Stomach (tissue), 8 donors: ENCODE measurements at regions not wholly inside any gene's neighbourhood (a gene's known extent, or its start where the extent isn't known, plus 50 kb on each side); places are given as distances from the start of the nearest gene placed in this dataset.
A peak's percentile ranks its signal among the peaks of the same experiment; 100 is the strongest.
"Not testable (repeated sequence)": the region's sequence is repeated elsewhere in the genome, so short reads cannot be mapped to it uniquely, and the experiment has no call there.

Source experiments
- DNase-seq, 2 donors: peaks; one replicate each; pipeline versions ENCODE4 v3.0.0 to v3.0.0-alpha.2; 2013 to 2019
- H3K27ac ChIP-seq, 5 donors: fragments of 200-600 bp in 4 of 5; sonication (generic) in 4 of 5; one replicate each; pipeline ENCODE4 v1.5.1; 2013 to 2019; ENCODE audit warnings: mild to moderate bottlenecking in 1 of 5, moderate library complexity in 1 of 5
- H3K27me3 ChIP-seq, 3 donors: fragments of 200-600 bp; sonication (generic); one replicate each; pipeline ENCODE4 v1.5.1; 2017 to 2019; ENCODE audit warnings: mixed run types in 1 of 3
- H3K36me3 ChIP-seq, 4 donors: fragments of 200-600 bp; sonication (generic); 1 replicate in 3 of 4; 2 replicates in 1 of 4; pipeline ENCODE4 v1.5.1; 2016 to 2019
- H3K4me1 ChIP-seq, 4 donors: fragments of 200-600 bp; sonication (generic); one replicate each; pipeline ENCODE4 v1.5.1; 2016 to 2019
- H3K4me3 ChIP-seq, 4 donors: fragments of 200-600 bp; sonication (generic) in 3 of 4; one replicate each; pipeline ENCODE4 v1.5.1; 2016 to 2019; ENCODE audit warnings: mild to moderate bottlenecking in 1 of 4
- H3K9me3 ChIP-seq, 4 donors: fragments of 200-600 bp; sonication (generic); one replicate each; pipeline ENCODE4 v1.5.1; 2016 to 2019
- EP300 ChIP-seq: sonication (generic); formaldehyde crosslinking; IDR thresholded peaks from one replicate; pipeline ENCODE4 v1.6.1; 2017; ENCODE audit warnings: antibody characterized with exemption
- POLR2A ChIP-seq, 4 donors: fragments of 450-650 bp; IDR thresholded peaks; one replicate each; pipeline ENCODE4 v1.6.1; 2016; ENCODE audit warnings: antibody characterized with exemption in 4 of 4, control low read depth in 2 of 4, mild to moderate bottlenecking in 1 of 4, moderate library complexity in 1 of 4
- POLR2AphosphoS5 ChIP-seq, 3 donors: sonication (generic); formaldehyde crosslinking; IDR thresholded peaks; one replicate each; pipeline ENCODE4 v1.6.1; 2016; ENCODE audit warnings: antibody characterized with exemption in 3 of 3
- WGBS, 5 donors: extraction: QIAGEN DNeasy Blood & Tissue Kit in 3 of 5; methylation state at CpG; one replicate each; pipeline versions ENCODE4 v1.1.5 to v1.1.7; 2013 to 2018; 5-methylcytosine and 5-hydroxymethylcytosine counted together
- intact Hi-C: fragments of 100-400 bp; cut with DNase I; formaldehyde crosslinking; loops from one replicate; pipeline ENCODE4 v1.15.1; 2023; ENCODE audit warnings: low total_unique reads
- TF ChIP-seq, protein P1 (sequence below), 7 experiments: fragments of 450-650 bp in 4 of 7; fragments of 200-600 bp in 3 of 7; sonication (generic) in 3 of 7; IDR thresholded peaks; one replicate each; pipeline ENCODE4 v1.5.1; 2016 to 2019; ENCODE audit warnings: antibody characterized with exemption in 7 of 7, control low read depth in 2 of 7, mild to moderate bottlenecking in 1 of 7
- donor health status: healthy with polysubstance abuse.
- donor health status: Bipolar disorder and iron deficiency.
- donor health status: healthy.

DNA sequence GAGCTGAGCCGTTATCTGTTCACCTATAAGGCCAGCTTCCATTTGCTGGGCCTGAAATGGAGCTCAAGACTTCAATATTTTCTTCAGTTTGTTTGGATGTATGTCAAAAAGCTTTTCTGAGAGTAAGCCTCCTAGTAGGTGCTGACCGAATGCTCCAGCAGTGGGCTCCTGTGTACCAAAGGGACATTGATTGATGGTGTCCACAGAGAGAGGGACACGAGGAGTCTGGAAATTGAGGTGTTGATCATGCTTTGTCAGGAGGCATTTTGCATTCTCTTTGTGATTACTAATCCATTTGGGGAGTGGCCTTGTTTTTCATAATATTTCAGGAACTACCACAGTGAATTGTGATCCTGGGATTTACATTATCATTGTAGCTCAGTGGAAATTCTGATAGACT, 107.7 kb upstream of the SLC38A2 start:
- Histone ChIP-seq H3K27ac (no peak overlapping the region), H3K4me3 (no peak overlapping the region), H3K9me3 (no peaks in the 10 kb centered on the region), H3K27me3 (no peaks in the 10 kb centered on the region), H3K36me3 (no peaks in the 10 kb centered on the region), H3K4me1 (peaks cover 0 to 11% (median 0%) of the 10 kb centered on the region in 4 donors)
- intact Hi-C loops: no loop called here
- DNase-seq: no peak
- no peak for TF ChIP-seq EP300
- TF ChIP-seq, protein P1, sequence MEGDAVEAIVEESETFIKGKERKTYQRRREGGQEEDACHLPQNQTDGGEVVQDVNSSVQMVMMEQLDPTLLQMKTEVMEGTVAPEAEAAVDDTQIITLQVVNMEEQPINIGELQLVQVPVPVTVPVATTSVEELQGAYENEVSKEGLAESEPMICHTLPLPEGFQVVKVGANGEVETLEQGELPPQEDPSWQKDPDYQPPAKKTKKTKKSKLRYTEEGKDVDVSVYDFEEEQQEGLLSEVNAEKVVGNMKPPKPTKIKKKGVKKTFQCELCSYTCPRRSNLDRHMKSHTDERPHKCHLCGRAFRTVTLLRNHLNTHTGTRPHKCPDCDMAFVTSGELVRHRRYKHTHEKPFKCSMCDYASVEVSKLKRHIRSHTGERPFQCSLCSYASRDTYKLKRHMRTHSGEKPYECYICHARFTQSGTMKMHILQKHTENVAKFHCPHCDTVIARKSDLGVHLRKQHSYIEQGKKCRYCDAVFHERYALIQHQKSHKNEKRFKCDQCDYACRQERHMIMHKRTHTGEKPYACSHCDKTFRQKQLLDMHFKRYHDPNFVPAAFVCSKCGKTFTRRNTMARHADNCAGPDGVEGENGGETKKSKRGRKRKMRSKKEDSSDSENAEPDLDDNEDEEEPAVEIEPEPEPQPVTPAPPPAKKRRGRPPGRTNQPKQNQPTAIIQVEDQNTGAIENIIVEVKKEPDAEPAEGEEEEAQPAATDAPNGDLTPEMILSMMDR (IDR thresholded peaks at IDR 0.05): no peak
- TF ChIP-seq POLR2AphosphoS5 (IDR thresholded peaks at IDR 0.05): no peak
- no peak for TF ChIP-seq POLR2A (IDR thresholded peaks at IDR 0.05)
- 82 to 92% (median 89%) methylated on average over 3 of the region's 3 CpGs for WGBS, 5 donors

DNA sequence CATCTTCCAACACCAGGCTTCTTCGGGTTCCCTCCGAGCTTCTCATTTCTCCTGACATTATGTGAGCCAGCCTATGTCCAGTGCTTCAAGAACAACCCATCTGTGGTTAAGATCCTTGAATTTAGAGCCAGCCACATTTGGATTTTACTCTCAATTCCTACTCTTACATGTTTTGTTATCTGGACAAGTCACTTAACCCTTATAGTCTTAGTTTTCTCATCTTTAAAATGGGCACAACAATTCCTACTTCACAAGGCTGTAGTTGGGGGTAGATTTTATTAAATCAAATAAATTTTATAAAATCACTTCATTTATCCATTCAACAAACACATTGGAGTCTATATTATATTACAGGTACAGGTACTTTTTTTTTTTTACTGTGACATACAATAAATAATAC, 105.5 kb upstream of the SLC38A2 start:
- no peak overlapping the region for H3K27ac ChIP-seq
- H3K9me3 ChIP-seq: no peaks in the 10 kb centered on the region
- peaks cover 12 to 19% (median 16%) of the 10 kb centered on the region in 4 donors for H3K4me1 ChIP-seq
- H3K27me3 ChIP-seq: no peaks in the 10 kb centered on the region
- 93 to 100% (median 98%) methylated on average over 2 of the region's 2 CpGs for WGBS, 5 donors
- intact Hi-C loops: no loop called here
- DNase-seq: no peak
- no peak overlapping the region for H3K4me3 ChIP-seq
- TF ChIP-seq, protein P1 (IDR thresholded peaks at IDR 0.05): no peak
- no peak for TF ChIP-seq EP300
- TF ChIP-seq POLR2A (IDR thresholded peaks at IDR 0.05): no peak
- TF ChIP-seq POLR2AphosphoS5 (IDR thresholded peaks at IDR 0.05): no peak
- H3K36me3 ChIP-seq: no peaks in the 10 kb centered on the region

DNA sequence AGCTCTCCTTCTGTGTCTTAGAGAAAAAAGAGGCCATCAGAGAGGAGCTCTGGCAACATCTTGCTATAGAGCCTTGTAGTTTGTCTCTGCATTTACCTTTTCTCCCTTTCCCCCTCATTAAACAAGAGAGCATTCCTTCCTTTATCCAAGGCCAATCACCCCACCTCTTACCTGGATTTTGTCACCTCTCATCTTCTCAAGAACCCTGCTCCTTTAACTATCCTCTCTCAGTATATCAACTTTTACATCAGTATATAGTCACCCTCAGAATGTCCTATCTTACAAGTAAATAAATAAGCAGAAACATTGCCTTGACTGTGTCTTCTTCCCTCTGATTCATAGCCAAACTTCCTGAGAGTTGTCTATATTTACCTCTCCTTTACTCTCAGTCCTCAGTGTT, 105.0 kb upstream of the SLC38A2 start:
- no peak overlapping the region for H3K27ac ChIP-seq
- peaks cover 17 to 24% (median 20%) of the 10 kb centered on the region in 4 donors for H3K4me1 ChIP-seq
- H3K4me3 ChIP-seq: no peak overlapping the region
- H3K9me3 ChIP-seq: no peaks in the 10 kb centered on the region
- no peak for TF ChIP-seq EP300
- no peak for TF ChIP-seq POLR2AphosphoS5 (IDR thresholded peaks at IDR 0.05)
- TF ChIP-seq, protein P1 (IDR thresholded peaks at IDR 0.05): no peak
- no peak for TF ChIP-seq POLR2A (IDR thresholded peaks at IDR 0.05)
- no peak for DNase-seq
- intact Hi-C loops: no loop called here
- H3K36me3 ChIP-seq: no peaks in the 10 kb centered on the region
- no peaks in the 10 kb centered on the region for H3K27me3 ChIP-seq

DNA sequence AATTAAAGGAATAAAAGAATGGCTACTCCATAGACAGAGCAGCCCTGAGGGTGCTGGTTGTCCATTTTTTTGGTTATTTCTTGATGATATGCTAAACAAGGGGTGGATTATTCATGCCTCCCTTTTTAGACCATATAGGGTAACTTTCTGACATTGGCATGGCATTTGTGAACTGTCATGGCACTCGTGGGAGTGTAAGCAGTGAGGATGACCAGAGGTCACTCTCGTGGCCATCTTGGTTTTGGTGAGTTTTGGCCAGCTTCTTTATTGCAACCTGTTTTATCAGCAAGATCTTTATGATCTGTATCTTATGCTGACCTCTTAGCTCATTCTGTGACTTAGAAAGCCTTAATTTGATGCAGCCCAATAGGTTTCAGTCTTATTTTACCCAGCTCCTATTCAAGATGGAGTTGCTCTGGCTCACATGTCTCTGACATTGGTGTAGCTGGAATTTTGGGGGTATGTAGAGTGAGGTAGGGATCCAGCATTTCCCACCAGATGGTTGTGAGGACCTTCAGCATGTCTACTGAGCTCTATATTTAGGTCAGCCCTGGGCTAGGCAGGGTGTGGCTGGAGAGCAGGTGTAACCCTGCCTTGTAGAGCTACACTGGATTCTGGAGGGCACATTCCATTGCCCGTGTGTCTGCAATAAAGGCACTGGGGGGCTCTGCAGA, 103.5 kb upstream of the SLC38A2 start:
- Histone ChIP-seq H3K4me1 (peaks cover 21 to 38% (median 31%) of the 10 kb centered on the region in 4 donors), H3K4me3 (no peak overlapping the region), H3K9me3 (no peaks in the 10 kb centered on the region), H3K36me3 (no peaks in the 10 kb centered on the region), H3K27ac (no peak overlapping the region), H3K27me3 (no peaks in the 10 kb centered on the region)
- TF ChIP-seq, protein P1 (IDR thresholded peaks at IDR 0.05): no peak
- TF ChIP-seq EP300 (no peak), POLR2AphosphoS5 (IDR thresholded peaks at IDR 0.05) (no peak), POLR2A (IDR thresholded peaks at IDR 0.05) (no peak)
- DNase-seq: no peak
- intact Hi-C loops: no loop called here
- WGBS, 5 donors: 71 to 82% (median 78%) methylated on average over 3 of the region's 3 CpGs

DNA sequence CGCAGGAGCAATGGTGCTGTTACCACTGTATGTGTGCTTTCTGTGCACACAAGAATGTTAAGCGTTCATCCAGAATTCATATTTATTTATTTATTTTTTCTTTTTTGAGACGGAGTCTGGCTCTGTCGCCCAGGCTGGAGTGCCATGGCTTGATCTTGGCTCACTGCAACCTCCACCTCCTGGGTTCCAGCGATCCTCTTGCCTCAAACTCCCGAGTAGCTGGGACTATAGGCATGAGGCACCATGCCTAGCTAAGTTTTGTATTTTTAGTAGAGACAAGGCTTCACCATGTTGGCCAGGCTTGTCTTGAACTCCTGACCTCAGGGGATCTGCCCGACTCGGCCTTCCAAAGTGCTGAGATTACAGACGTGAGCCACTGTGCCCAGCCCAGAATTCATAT, 101.8 kb upstream of the SLC38A2 start:
- WGBS, 5 donors: 54 to 71% (median 62%) methylated on average over 9 of the region's 9 CpGs
- H3K4me1 ChIP-seq: peaks cover 21 to 47% (median 32%) of the 10 kb centered on the region in 4 donors
- H3K36me3 ChIP-seq, H3K9me3 ChIP-seq, intact Hi-C loops, H3K27me3 ChIP-seq, DNase-seq, H3K4me3 ChIP-seq: not testable (repeated sequence)
- H3K27ac ChIP-seq: peak overlapping the region; percentile 81 to 87 (median 85)
